ENCODE measurements at regions not wholly inside any gene's neighbourhood (a gene's known extent, or its start where the extent isn't known, plus 50 kb on each side); places are given as distances from the start of the nearest gene placed in this dataset.

- ChIA-PET POLR2A (no interaction called here), CTCF (no interaction called here)
- ATAC-seq (ENCODE audit: low read depth) (no peak), DNase-seq (no peak)
- Histone ChIP-seq H3K36me3 (replicated peaks in 1 of 2; ENCODE audit: control extremely low read depth in 1 of 2, control insufficient read depth in 1 of 2, extremely low read depth in 1 of 2, insufficient read depth in 2 of 2, low read length in 1 of 2) (no peaks in the 10 kb centered on the region), H3K79me2 (ENCODE audit: control insufficient read depth, insufficient read depth, low read length) (no peaks in the 10 kb centered on the region), H2AFZ (ENCODE audit: insufficient read depth, low read depth, low read length, poor library complexity, severe bottlenecking) (no peak overlapping the region), H3K4me2 (replicated peaks; ENCODE audit: low read depth, low read length, poor library complexity, severe bottlenecking) (no peak overlapping the region), H3K9ac (ENCODE audit: low read length) (no peak overlapping the region), H3K4me1 (ENCODE audit: control insufficient read depth in 2 of 2, insufficient read depth in 2 of 2, low read length in 2 of 2) (no peaks in the 10 kb centered on the region), H3K27me3 (replicated peaks in 1 of 4; ENCODE audit: control extremely low read depth in 1 of 4, control insufficient read depth in 3 of 4, insufficient read depth in 4 of 4, low read length in 3 of 4) (no peaks in the 10 kb centered on the region), H3K4me3 (ENCODE audit: control extremely low read depth in 1 of 5, extremely low read depth in 1 of 5, insufficient read depth in 1 of 5, low read depth in 2 of 5, low read length in 4 of 5) (no peak overlapping the region), H3K9me3 (ENCODE audit: control extremely low read depth in 1 of 3, control insufficient read depth in 2 of 3, insufficient read depth in 1 of 3, low read length in 2 of 3) (no peaks in the 10 kb centered on the region), H3K27ac (ENCODE audit: low read length in 2 of 2) (no peak overlapping the region), H4K20me1 (ENCODE audit: control insufficient read depth, insufficient read depth, low read length, poor library complexity, severe bottlenecking) (no peaks in the 10 kb centered on the region)
- intact Hi-C loops (cut with micrococcal nuclease): no loop called here
- H3K4me1 Mint-ChIP-seq: no peaks in the 10 kb centered on the region
- no peak overlapping the region for H3K4me3 Mint-ChIP-seq
- WGBS (ENCODE audit: insufficient coverage): 80% methylated on average over 3 of the region's 7 CpGs
- no peaks in the 10 kb centered on the region for H3K9me3 Mint-ChIP-seq (ENCODE audit: insufficient read depth)
- H3K27me3 Mint-ChIP-seq: no peaks in the 10 kb centered on the region
- TF ChIP-seq CTCF (IDR thresholded peaks at IDR 0.05) (no peak), EZH2 (IDR thresholded peaks at IDR 0.05; ENCODE audit: borderline replicate concordance, insufficient read depth, low read depth, low read length, poor library complexity, severe bottlenecking) (no peak)
- H3K27ac Mint-ChIP-seq: no peak overlapping the region
These were observed 297.3 kb upstream of the E2F7 start for GRCh38 chr12:77362509-77363210.

GRCh38 chr12:77357655-77358054 lies 292.3 kb upstream of the E2F7 start:
- DNase-seq (no peak), ATAC-seq (ENCODE audit: low read depth) (no peak)
- CTCF ChIA-PET: no interaction called here
- WGBS (ENCODE audit: insufficient coverage): no CpG with 5 or more reads among the region's 6 CpGs
- Histone ChIP-seq H3K9me3 (ENCODE audit: control extremely low read depth in 1 of 3, control insufficient read depth in 2 of 3, insufficient read depth in 1 of 3, low read length in 2 of 3) (no peaks in the 10 kb centered on the region), H3K36me3 (replicated peaks in 1 of 2; ENCODE audit: control extremely low read depth in 1 of 2, control insufficient read depth in 1 of 2, extremely low read depth in 1 of 2, insufficient read depth in 2 of 2, low read length in 1 of 2) (no peaks in the 10 kb centered on the region), H3K27me3 (replicated peaks in 1 of 4; ENCODE audit: control extremely low read depth in 1 of 4, control insufficient read depth in 3 of 4, insufficient read depth in 4 of 4, low read length in 3 of 4) (no peaks in the 10 kb centered on the region), H3K79me2 (ENCODE audit: control insufficient read depth, insufficient read depth, low read length) (no peaks in the 10 kb centered on the region), H3K4me2 (replicated peaks; ENCODE audit: low read depth, low read length, poor library complexity, severe bottlenecking) (no peak overlapping the region), H3K9ac (ENCODE audit: low read length) (no peak overlapping the region), H3K27ac (ENCODE audit: low read length in 2 of 2) (no peak overlapping the region), H3K4me1 (ENCODE audit: control insufficient read depth in 2 of 2, insufficient read depth in 2 of 2, low read length in 2 of 2) (no peaks in the 10 kb centered on the region), H4K20me1 (ENCODE audit: control insufficient read depth, insufficient read depth, low read length, poor library complexity, severe bottlenecking) (no peaks in the 10 kb centered on the region), H3K4me3 (ENCODE audit: control extremely low read depth in 1 of 5, extremely low read depth in 1 of 5, insufficient read depth in 1 of 5, low read depth in 2 of 5, low read length in 4 of 5) (no peak overlapping the region), H2AFZ (ENCODE audit: insufficient read depth, low read depth, low read length, poor library complexity, severe bottlenecking) (no peak overlapping the region)
- H3K4me1 Mint-ChIP-seq: no peaks in the 10 kb centered on the region
- TF ChIP-seq EZH2 (IDR thresholded peaks at IDR 0.05; ENCODE audit: borderline replicate concordance, insufficient read depth, low read depth, low read length, poor library complexity, severe bottlenecking): no peak
- TF ChIP-seq CTCF (IDR thresholded peaks at IDR 0.05): no peak
- POLR2A ChIA-PET: no interaction called here
- H3K9me3 Mint-ChIP-seq (ENCODE audit: insufficient read depth): no peaks in the 10 kb centered on the region
- no peak overlapping the region for H3K27ac Mint-ChIP-seq
- intact Hi-C loops (cut with micrococcal nuclease): no loop called here
- no peaks in the 10 kb centered on the region for H3K27me3 Mint-ChIP-seq
- H3K4me3 Mint-ChIP-seq: no peak overlapping the region
